Breast epithelium (tissue), 4 donors: ENCODE measurements at regions not wholly inside any gene's neighbourhood (a gene's known extent, or its start where the extent isn't known, plus 50 kb on each side); places are given as distances from the start of the nearest gene placed in this dataset.
"Not testable (repeated sequence)": the region's sequence is repeated elsewhere in the genome, so short reads cannot be mapped to it uniquely, and the experiment has no call there.

Experiments used
- DNase-seq, 2 donors: peaks; one replicate each; pipeline ENCODE4 v3.0.0-alpha.2; 2019; ENCODE audit warnings: low spot score in 2 of 2
- H3K27ac ChIP-seq, 2 donors: fragments of 200-600 bp; sonication (generic) in 1 of 2; one replicate each; pipeline ENCODE4 v1.5.1; 2016 to 2019; ENCODE audit warnings: mild to moderate bottlenecking in 1 of 2
- H3K27me3 ChIP-seq, 2 donors: fragments of 200-600 bp; sonication (generic) in 1 of 2; one replicate each; pipeline versions ENCODE4 v1.5.1 to v1.6.0; 2017 to 2019; ENCODE audit warnings: control low read depth in 1 of 2, mild to moderate bottlenecking in 1 of 2
- H3K36me3 ChIP-seq: fragments of 200-600 bp; one replicate; pipeline ENCODE4 v1.5.1; 2019
- H3K4me1 ChIP-seq, 2 donors: fragments of 200-600 bp; sonication (generic); one replicate each; pipeline ENCODE4 v1.5.1; 2016 to 2019; ENCODE audit warnings: control low read depth in 1 of 2
- H3K4me3 ChIP-seq, 3 donors: fragments of 200-600 bp; sonication (generic); 1 replicate in 2 of 3; 2 replicates in 1 of 3; pipeline ENCODE4 v1.5.1; 2016 to 2019; ENCODE audit warnings: mild to moderate bottlenecking in 3 of 3, moderate library complexity in 2 of 3
- H3K9me3 ChIP-seq, 2 donors: fragments of 200-600 bp; sonication (generic) in 1 of 2; one replicate each; pipeline ENCODE4 v1.5.1; 2016 to 2019; ENCODE audit warnings: control low read depth in 1 of 2
- POLR2A ChIP-seq: fragments of 450-650 bp; IDR thresholded peaks from one replicate; pipeline ENCODE4 v1.6.1; 2016; ENCODE audit warnings: antibody characterized with exemption, mild to moderate bottlenecking, moderate library complexity
- POLR2AphosphoS5 ChIP-seq, 3 donors: sonication (generic); formaldehyde crosslinking; IDR thresholded peaks; one replicate each; pipeline ENCODE4 v1.6.1; 2017; ENCODE audit warnings: antibody characterized with exemption in 3 of 3
- intact Hi-C: fragments of 100-400 bp; cut with DNase I; formaldehyde crosslinking; loops from one replicate; pipeline ENCODE4 v1.15.1; 2023; ENCODE audit warnings: low total_unique reads
- TF ChIP-seq, protein P1 (sequence below), 3 donors: fragments of 450-650 bp; IDR thresholded peaks; one replicate each; pipeline ENCODE4 v1.5.1; 2016 to 2017; ENCODE audit warnings: antibody characterized with exemption in 3 of 3, mild to moderate bottlenecking in 3 of 3, moderate library complexity in 3 of 3

- H3K27me3 ChIP-seq: no peaks in the 10 kb centered on the region
- no peak overlapping the region for H3K4me3 ChIP-seq
- DNase-seq: no peak
- H3K4me1 ChIP-seq: no peaks in the 10 kb centered on the region
- TF ChIP-seq POLR2A (no peak), POLR2AphosphoS5 (IDR thresholded peaks at IDR 0.05) (no peak)
- TF ChIP-seq, protein P1, sequence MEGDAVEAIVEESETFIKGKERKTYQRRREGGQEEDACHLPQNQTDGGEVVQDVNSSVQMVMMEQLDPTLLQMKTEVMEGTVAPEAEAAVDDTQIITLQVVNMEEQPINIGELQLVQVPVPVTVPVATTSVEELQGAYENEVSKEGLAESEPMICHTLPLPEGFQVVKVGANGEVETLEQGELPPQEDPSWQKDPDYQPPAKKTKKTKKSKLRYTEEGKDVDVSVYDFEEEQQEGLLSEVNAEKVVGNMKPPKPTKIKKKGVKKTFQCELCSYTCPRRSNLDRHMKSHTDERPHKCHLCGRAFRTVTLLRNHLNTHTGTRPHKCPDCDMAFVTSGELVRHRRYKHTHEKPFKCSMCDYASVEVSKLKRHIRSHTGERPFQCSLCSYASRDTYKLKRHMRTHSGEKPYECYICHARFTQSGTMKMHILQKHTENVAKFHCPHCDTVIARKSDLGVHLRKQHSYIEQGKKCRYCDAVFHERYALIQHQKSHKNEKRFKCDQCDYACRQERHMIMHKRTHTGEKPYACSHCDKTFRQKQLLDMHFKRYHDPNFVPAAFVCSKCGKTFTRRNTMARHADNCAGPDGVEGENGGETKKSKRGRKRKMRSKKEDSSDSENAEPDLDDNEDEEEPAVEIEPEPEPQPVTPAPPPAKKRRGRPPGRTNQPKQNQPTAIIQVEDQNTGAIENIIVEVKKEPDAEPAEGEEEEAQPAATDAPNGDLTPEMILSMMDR (IDR thresholded peaks at IDR 0.05): no peak
- H3K9me3 ChIP-seq: no peaks in the 10 kb centered on the region
- peak overlapping the region; percentile 13 to 45 for H3K27ac ChIP-seq
- intact Hi-C loops: no loop called here
- no peaks in the 10 kb centered on the region for H3K36me3 ChIP-seq
These were observed 540.1 kb upstream of the ID2 start for GRCh38 chr2:8141780-8142179.

GRCh38 chr2:8142461-8142860 lies 539.4 kb upstream of the ID2 start:
- Histone ChIP-seq H3K4me3 (no peak overlapping the region), H3K36me3 (no peaks in the 10 kb centered on the region), H3K27me3 (no peaks in the 10 kb centered on the region), H3K4me1 (no peaks in the 10 kb centered on the region), H3K27ac (peak overlapping the region; percentile 13 to 45), H3K9me3 (no peaks in the 10 kb centered on the region)
- intact Hi-C loops: no loop called here
- TF ChIP-seq POLR2A (no peak), POLR2AphosphoS5 (IDR thresholded peaks at IDR 0.05) (no peak)
- TF ChIP-seq, protein P1 (IDR thresholded peaks at IDR 0.05): no peak
- no peak for DNase-seq

DNA sequence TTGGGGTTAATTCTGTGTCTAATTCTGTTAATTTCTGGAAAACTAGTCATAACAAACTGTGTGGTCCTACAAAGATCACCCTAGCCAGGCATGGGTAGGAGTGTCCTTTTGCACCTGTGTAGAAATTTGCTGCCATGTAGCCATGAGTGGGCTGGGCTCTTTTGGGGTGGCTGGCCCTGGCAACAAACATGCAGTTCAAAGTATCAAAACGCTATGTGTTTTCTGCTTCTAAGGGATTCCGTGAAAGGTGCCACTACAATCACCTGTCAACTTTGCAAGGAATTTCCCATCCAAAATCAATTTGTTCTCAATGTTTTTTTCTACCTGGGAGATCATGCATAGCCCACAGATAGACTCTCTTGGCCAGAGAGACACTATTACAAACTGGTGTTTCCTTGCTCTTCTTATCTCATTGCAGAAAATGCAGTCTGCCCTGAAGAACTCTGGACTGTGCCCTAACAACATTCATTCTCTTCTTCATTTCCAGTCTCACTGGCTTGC lies 537.7 kb upstream of the ID2 start:
- Histone ChIP-seq H3K4me1 (no peaks in the 10 kb centered on the region), H3K4me3 (no peak overlapping the region), H3K27me3 (no peaks in the 10 kb centered on the region), H3K9me3 (no peaks in the 10 kb centered on the region), H3K27ac (no peak overlapping the region), H3K36me3 (no peaks in the 10 kb centered on the region)
- TF ChIP-seq POLR2AphosphoS5 (IDR thresholded peaks at IDR 0.05): no peak
- TF ChIP-seq, protein P1 (IDR thresholded peaks at IDR 0.05): no peak
- TF ChIP-seq POLR2A: no peak
- DNase-seq: no peak
- intact Hi-C loops: no loop called here

DNA sequence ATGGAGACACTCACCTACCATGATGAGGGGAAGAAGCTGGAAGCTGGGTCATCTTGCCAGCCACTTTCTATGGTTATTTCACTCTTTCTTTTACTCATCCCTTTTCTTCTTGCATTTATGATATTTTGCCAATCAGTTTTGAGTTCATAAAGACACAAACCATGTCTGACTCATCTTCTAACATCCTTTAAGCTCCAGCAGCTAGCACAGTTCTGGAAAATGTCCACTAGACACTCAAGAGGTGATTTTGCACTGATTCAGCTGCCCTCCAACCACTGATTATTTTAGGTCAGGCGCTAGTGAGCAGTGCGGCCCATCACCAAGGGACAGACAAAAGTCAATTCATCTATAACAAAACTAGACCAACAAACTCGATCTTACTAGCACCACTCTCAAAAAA lies 537.1 kb upstream of the ID2 start:
- TF ChIP-seq POLR2A: no peak
- no peak for TF ChIP-seq POLR2AphosphoS5 (IDR thresholded peaks at IDR 0.05)
- TF ChIP-seq, protein P1 (IDR thresholded peaks at IDR 0.05): no peak
- Histone ChIP-seq H3K4me3 (no peak overlapping the region), H3K9me3 (no peaks in the 10 kb centered on the region), H3K27me3 (no peaks in the 10 kb centered on the region), H3K36me3 (no peaks in the 10 kb centered on the region), H3K4me1 (no peaks in the 10 kb centered on the region), H3K27ac (no peak overlapping the region)
- intact Hi-C loops: no loop called here
- DNase-seq: no peak

DNA sequence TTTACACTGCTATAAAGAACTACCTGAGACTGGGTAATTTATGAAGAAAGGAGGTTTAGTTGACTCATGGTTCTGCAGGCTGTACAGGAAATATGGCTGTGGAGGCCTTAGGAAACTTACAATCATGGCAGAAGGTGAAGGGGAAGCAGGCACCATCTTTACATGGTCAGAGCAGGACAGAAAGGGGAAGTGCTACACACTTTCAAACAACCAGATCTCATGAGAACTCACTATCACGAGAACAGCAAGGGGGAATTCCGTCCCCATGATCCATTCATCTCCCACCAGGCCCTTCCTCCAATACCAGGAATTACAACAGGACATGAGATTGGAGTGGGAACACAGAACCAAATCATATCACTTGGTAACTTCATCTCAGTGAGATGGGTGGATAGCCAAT lies 536.5 kb upstream of the ID2 start:
- H3K27me3 ChIP-seq, H3K27ac ChIP-seq, H3K9me3 ChIP-seq, intact Hi-C loops, H3K4me1 ChIP-seq, DNase-seq, H3K36me3 ChIP-seq, H3K4me3 ChIP-seq: not testable (repeated sequence)
